ENCODE measurements at regions not wholly inside any gene's neighbourhood (a gene's known extent, or its start where the extent isn't known, plus 50 kb on each side); places are given as distances from the start of the nearest gene placed in this dataset.

DNA sequence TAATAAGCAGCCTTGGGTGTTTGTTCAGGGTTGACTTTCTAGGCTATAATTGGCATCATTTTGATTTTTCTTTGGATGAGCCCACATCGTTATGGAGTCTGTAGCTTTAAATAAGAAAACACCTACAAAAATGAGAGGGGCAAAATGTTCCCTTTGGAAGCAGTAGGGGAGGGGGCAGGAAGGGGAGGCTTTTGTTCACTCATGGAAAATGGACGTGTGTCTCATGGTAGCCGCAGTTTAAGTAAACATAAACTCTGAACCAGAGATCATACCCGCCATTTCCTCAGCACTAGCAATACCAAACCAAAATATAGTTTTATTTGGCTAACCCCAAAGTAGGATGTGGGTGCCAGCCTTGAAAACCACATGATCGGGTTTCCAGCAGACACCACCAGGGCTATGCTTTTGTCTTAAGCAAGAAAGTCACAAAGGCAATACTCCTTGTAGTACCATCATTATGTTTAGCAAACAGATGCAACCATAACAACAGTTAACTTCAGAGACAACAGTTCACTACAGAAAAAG lies 572.5 kb upstream of the JAG1 start:
- TF ChIP-seq, protein P1, sequence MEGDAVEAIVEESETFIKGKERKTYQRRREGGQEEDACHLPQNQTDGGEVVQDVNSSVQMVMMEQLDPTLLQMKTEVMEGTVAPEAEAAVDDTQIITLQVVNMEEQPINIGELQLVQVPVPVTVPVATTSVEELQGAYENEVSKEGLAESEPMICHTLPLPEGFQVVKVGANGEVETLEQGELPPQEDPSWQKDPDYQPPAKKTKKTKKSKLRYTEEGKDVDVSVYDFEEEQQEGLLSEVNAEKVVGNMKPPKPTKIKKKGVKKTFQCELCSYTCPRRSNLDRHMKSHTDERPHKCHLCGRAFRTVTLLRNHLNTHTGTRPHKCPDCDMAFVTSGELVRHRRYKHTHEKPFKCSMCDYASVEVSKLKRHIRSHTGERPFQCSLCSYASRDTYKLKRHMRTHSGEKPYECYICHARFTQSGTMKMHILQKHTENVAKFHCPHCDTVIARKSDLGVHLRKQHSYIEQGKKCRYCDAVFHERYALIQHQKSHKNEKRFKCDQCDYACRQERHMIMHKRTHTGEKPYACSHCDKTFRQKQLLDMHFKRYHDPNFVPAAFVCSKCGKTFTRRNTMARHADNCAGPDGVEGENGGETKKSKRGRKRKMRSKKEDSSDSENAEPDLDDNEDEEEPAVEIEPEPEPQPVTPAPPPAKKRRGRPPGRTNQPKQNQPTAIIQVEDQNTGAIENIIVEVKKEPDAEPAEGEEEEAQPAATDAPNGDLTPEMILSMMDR (IDR thresholded peaks at IDR 0.05; ENCODE audit: control insufficient read depth, extremely low read depth, insufficient read depth) = no peak
- no peak for DNase-seq (ENCODE audit: low read depth)
- no peak overlapping the region for H3K4me3 ChIP-seq (ENCODE audit: low read depth, low read length)

DNA sequence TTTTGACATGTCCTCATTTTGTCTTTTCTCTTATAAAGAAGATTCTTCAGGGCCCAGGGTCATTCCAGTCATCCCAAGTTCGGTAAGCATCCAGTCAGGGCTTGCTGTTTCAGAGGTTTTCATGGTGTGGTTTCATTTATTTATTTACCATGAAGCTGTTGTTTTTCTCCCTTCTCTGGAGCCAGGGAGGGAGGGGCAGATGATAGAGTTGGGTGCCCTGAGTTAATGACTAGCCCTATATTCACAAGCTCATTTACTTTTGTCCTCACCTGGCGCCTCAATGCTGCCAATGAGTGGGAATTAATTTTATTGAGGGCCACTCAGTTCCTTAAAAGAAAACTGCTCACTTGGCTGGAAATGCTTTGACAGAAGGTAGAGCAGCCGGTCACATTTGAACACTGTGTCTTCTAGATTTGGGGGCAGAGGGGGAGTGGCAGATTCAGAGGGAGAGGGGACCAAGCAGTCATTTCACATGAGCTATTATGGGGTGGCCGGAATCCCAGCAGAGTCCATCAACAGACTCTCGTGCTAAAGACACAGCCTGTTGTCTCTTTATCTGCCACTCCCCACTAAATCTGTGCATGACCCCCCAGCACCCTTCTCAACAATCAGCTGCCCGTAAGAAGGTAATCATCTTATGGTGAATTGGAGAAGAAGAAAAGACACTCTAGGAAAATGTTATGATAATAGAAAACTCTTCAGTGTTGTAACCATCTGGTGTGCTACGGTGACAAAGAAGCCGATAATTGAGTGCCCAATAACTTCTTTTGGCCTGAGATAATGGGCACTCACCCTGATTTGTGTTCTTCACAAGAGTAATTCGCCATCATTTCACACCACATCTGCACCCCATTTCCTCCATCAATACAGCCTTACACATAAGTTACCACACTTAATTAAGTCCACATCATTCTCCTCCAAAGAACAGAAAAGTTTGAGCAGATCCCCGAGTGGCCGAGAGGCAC lies 573.5 kb upstream of the JAG1 start:
- no peak overlapping the region for H3K4me3 ChIP-seq (ENCODE audit: low read depth, low read length)
- TF ChIP-seq, protein P1 (IDR thresholded peaks at IDR 0.05; ENCODE audit: control insufficient read depth, extremely low read depth, insufficient read depth) = no peak
- DNase-seq (ENCODE audit: low read depth) = no peak

DNA sequence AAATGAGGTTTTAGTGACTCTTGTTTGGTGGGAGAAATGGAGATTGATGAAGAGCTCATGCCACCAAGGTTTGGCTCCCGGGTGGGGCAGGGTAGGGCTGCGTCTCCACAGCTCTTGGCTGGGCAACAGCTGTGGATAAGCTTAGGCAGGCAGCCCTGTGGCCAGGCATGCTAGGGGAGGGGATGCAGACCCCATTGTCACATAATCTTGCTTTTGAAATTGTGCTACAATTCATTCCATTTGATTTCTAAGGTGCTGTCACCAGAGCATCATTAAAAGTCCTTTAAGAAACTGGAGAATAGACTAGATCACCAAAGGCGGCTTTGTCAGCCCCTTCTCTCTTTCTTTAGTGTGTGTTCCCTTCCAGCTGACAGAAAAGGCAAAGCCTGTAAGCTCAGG lies 574.2 kb upstream of the JAG1 start:
- TF ChIP-seq, protein P1 (IDR thresholded peaks at IDR 0.05; ENCODE audit: control insufficient read depth, extremely low read depth, insufficient read depth) = no peak
- DNase-seq (ENCODE audit: low read depth) = no peak

DNA sequence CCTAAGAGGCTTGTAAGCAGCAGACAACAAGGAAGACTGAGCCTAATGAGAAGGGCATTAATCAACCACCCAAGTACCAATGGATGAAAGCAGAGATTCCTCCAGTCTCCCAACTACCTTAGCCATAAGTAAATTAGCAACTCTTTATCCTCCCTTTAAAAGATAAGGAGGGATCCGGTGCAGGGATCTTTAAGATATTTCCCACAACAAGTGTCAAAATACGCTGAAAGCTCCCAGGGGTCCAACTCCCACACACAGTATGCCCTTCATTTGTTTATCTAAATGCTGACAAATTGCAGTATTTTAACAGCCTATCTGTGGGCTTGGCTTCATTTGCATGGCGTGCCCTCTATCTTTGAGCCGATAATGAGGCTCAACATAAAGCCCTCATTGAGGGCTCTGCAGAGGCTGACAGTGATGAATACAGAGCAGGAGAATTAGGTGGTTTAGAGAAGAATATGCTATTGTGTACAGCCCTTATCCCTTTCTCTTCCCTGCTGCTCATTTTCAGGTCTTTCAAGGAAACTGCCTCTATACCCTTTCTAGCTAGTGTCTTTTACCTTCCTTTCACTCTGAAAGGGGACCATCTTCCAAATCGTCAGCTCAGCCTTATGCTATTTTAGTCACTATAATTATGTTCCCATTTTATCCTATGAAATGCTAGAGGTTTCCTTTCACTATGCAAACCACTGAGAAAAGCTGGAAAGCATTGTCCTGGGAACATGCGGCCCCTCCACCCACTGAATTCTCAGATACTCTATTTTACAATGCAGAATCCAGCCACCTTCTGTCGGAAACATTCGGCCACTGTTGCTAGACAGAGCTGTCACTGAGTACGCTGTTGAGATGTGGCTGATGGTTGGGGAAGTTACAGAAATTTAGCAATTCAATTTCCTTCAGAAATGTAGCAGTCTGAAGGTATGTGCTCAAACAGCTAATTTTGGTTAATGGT lies 575.2 kb upstream of the JAG1 start:
- TF ChIP-seq, protein P1 (IDR thresholded peaks at IDR 0.05; ENCODE audit: control insufficient read depth, extremely low read depth, insufficient read depth) = no peak
- H3K4me3 ChIP-seq (ENCODE audit: low read depth, low read length) = no peak overlapping the region
- no peak for DNase-seq (ENCODE audit: low read depth)

More for the DNA sequence above, 574.2 kb upstream of the JAG1 start:
- no peak overlapping the region for H3K4me3 ChIP-seq (ENCODE audit: low read depth, low read length)

DNA sequence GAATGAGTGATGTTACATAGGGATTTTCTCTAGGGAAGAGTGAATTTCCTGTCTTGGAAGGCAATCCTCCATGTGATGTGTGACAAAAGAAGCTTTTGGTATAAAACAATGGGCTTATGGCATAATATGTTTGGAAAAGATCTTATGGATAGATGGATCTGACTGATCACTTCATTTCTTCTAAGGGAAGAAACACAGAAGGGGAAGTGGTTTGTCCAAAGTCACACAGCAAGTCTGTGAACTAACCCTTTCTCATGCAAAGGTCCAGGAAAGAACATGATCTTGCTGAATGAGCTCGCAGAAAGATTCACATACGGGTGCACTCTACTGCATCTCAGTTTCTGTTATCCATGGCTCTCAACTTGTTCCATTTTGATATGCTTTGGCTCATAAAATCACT lies 575.9 kb upstream of the JAG1 start:
- no peak overlapping the region for H3K4me3 ChIP-seq (ENCODE audit: low read depth, low read length)
- DNase-seq (ENCODE audit: low read depth) = no peak
- TF ChIP-seq, protein P1 (IDR thresholded peaks at IDR 0.05; ENCODE audit: control insufficient read depth, extremely low read depth, insufficient read depth) = no peak

DNA sequence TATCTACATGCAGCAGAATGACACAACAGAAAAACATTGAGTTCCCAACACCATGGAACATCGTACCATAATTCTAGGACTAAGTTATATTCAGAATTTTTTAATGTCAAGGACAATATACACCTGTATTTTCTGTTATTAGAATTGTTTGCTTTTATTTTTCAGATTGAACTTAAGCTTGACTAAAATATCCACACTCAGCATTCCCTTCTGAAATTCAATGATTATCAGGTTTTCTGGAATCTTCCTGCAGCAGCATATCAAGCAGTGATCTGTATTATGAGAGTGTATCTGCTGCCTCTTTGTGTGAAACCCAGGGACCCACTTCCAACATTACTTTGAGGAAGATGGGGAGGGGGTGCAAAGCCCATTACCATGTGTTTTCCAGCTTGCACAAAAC lies 578.6 kb upstream of the JAG1 start:
- no peak for DNase-seq (ENCODE audit: low read depth)
- TF ChIP-seq, protein P1 (IDR thresholded peaks at IDR 0.05; ENCODE audit: control insufficient read depth, extremely low read depth, insufficient read depth) = no peak
- no peak overlapping the region for H3K4me3 ChIP-seq (ENCODE audit: low read depth, low read length)

All from LNCaP clone FGC (cell line).